ENCODE measurements at regions not wholly inside any gene's neighbourhood (a gene's known extent, or its start where the extent isn't known, plus 50 kb on each side); places are given as distances from the start of the nearest gene placed in this dataset.

GRCh38 chr1:234970401-234970730 lies 158.3 kb downstream of the TOMM20 start (continued):
- TF ChIP-seq, protein P1, sequence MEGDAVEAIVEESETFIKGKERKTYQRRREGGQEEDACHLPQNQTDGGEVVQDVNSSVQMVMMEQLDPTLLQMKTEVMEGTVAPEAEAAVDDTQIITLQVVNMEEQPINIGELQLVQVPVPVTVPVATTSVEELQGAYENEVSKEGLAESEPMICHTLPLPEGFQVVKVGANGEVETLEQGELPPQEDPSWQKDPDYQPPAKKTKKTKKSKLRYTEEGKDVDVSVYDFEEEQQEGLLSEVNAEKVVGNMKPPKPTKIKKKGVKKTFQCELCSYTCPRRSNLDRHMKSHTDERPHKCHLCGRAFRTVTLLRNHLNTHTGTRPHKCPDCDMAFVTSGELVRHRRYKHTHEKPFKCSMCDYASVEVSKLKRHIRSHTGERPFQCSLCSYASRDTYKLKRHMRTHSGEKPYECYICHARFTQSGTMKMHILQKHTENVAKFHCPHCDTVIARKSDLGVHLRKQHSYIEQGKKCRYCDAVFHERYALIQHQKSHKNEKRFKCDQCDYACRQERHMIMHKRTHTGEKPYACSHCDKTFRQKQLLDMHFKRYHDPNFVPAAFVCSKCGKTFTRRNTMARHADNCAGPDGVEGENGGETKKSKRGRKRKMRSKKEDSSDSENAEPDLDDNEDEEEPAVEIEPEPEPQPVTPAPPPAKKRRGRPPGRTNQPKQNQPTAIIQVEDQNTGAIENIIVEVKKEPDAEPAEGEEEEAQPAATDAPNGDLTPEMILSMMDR (IDR thresholded peaks at IDR 0.05 in 2 of 3, conservative IDR thresholded peaks at IDR 0.05 in 1 of 3; ENCODE audit: borderline replicate concordance in 1 of 3, insufficient read depth in 1 of 3, low read depth in 2 of 3, low read length in 2 of 3): no peak
- TF ChIP-seq EGR1 (IDR thresholded peaks at IDR 0.05; ENCODE audit: low read depth) (no peak), EZH2 (IDR thresholded peaks at IDR 0.05) (no peak), SIN3A (IDR thresholded peaks at IDR 0.05; ENCODE audit: low read depth) (no peak), FOSL1 (IDR thresholded peaks at IDR 0.05; ENCODE audit: low read depth) (no peak), EZH2phosphoT487 (IDR thresholded peaks at IDR 0.05; ENCODE audit: borderline replicate concordance) (no peak), ZFX (IDR thresholded peaks at IDR 0.05) (no peak), JUND (IDR thresholded peaks at IDR 0.05) (no peak)

GRCh38 chr1:234969581-234970400 lies 158.8 kb downstream of the TOMM20 start:
- no peak for TF ChIP-seq CBX3 (IDR thresholded peaks at IDR 0.05; ENCODE audit: low read depth)
- TF ChIP-seq ELF1 (IDR thresholded peaks at IDR 0.05; ENCODE audit: borderline replicate concordance, low read depth): no peak
- TF ChIP-seq ZNF274 (IDR thresholded peaks at IDR 0.05; ENCODE audit: low read depth, low read length): no peak
- Histone ChIP-seq H3K9ac (ENCODE audit: low read length) (no peak overlapping the region), H3K79me2 (ENCODE audit: insufficient read depth, low read length) (no peaks in the 10 kb centered on the region), H3K4me3 (replicated peaks in 1 of 2; ENCODE audit: low read depth in 1 of 2, low read length in 2 of 2) (no peak overlapping the region), H2AFZ (ENCODE audit: low read depth, low read length, poor library complexity, severe bottlenecking) (no peak overlapping the region), H3K9me3 (ENCODE audit: control insufficient read depth in 1 of 2, insufficient read depth in 1 of 2, low read depth in 1 of 2, low read length in 2 of 2) (no peaks in the 10 kb centered on the region), H3K27ac (ENCODE audit: low read depth, low read length) (no peak overlapping the region), H3K36me3 (ENCODE audit: control insufficient read depth in 1 of 2, insufficient read depth in 2 of 2, low read length in 2 of 2) (no peaks in the 10 kb centered on the region), H4K20me1 (ENCODE audit: insufficient read depth) (no peaks in the 10 kb centered on the region), H3K4me1 (ENCODE audit: control insufficient read depth in 1 of 2, insufficient read depth in 2 of 2, low read length in 2 of 2) (peaks cover 13 to 19% of the 10 kb centered on the region in 2 experiments), H3K9me2 (ENCODE audit: insufficient read depth) (no peaks in the 10 kb centered on the region), H3K4me2 (ENCODE audit: low read length) (no peak overlapping the region), H3K27me3 (ENCODE audit: insufficient read depth, low read length) (no peaks in the 10 kb centered on the region; the same call in 1 of the 2 replicates)
- ChIA-PET RAD21 (ENCODE audit: low non-redundant PET in 1 of 2, low total read pairs in 2 of 2, uncharacterized antibody in 2 of 2, unreplicated experiment in 2 of 2) (interaction anchor here in 1 of 2 experiments (0.6 kb wide), 1 partner anchor 546 kb away, joined by 3 read pairs; no protein-coding TSS in a partner anchor), POLR2A (no interaction called here), CTCF (no interaction called here)
- no TSS peak for BruUV-seq (replicated peaks)
- ATAC-seq (no peak), DNase-seq (ENCODE audit: low read depth, low spot score) (no peak)
- intact Hi-C loops (cut with micrococcal nuclease): no loop called here
